ENCODE measurements at regions not wholly inside any gene's neighbourhood (a gene's known extent, or its start where the extent isn't known, plus 50 kb on each side); places are given as distances from the start of the nearest gene placed in this dataset.

DNA sequence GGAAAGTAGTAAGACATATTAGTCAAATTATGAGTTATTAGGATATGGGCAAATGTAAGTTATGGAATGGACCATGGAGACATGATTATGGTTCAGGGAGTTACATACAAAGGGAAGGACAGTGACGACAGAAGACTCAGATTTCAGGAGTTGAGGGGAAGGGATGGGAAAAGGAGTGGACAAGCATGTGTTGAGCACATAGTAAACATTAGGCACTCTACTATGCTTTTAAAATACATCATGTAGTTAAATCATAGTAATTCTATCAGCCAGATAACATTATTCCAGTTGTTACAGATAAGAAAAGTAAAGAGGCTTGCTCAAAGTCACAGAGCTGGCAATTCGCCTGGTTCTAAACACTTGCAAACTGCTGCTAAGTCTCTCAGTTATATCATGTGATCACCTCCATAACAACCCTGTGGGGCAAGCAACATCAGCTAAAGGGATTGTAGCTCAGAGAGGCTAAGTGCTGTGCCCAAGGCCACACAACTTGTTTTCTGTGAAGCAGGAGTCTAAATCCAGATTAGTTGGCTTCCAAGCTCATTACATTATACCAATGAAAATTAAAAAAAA, 115.2 kb upstream of the MDFIC start:
- no peak for TF ChIP-seq CTCF (conservative IDR thresholded peaks at IDR 0.05)
- no peak for TF ChIP-seq EZH2 (IDR thresholded peaks at IDR 0.05; ENCODE audit: low read depth)

Data from PC-9 (cell line).